ENCODE measurements at regions not wholly inside any gene's neighbourhood (a gene's known extent, or its start where the extent isn't known, plus 50 kb on each side); places are given as distances from the start of the nearest gene placed in this dataset.

GRCh38 chr7:148939128-148939755 lies 55.2 kb upstream of the EZH2 start:
- DNase-seq (ENCODE audit: extremely low spot score, unreplicated experiment), result no peak
- Mint-ChIP-seq H3K27me3 (ENCODE audit: unreplicated experiment) (no peaks in the 10 kb centered on the region), H3K4me3 (ENCODE audit: unreplicated experiment) (no peak overlapping the region), H3K36me3 (ENCODE audit: unreplicated experiment) (no peaks in the 10 kb centered on the region), H3K4me1 (ENCODE audit: unreplicated experiment) (peaks cover 9% of the 10 kb centered on the region), H3K27ac (ENCODE audit: unreplicated experiment) (no peak overlapping the region), H3K9me3 (ENCODE audit: unreplicated experiment) (no peaks in the 10 kb centered on the region)
- no peak for TF ChIP-seq CTCF (IDR thresholded peaks at IDR 0.05)

GRCh38 chr7:148935451-148935850 lies 51.4 kb upstream of the EZH2 start:
- Mint-ChIP-seq H3K36me3 (ENCODE audit: unreplicated experiment) (no peaks in the 10 kb centered on the region), H3K4me3 (ENCODE audit: unreplicated experiment) (no peak overlapping the region), H3K27ac (ENCODE audit: unreplicated experiment) (no peak overlapping the region), H3K4me1 (ENCODE audit: unreplicated experiment) (peaks cover 4% of the 10 kb centered on the region), H3K27me3 (ENCODE audit: unreplicated experiment) (no peaks in the 10 kb centered on the region), H3K9me3 (ENCODE audit: unreplicated experiment) (no peaks in the 10 kb centered on the region)
- DNase-seq (ENCODE audit: extremely low spot score, unreplicated experiment), result no peak
- no peak for TF ChIP-seq CTCF (IDR thresholded peaks at IDR 0.05)
